Activated CD8-positive, alpha-beta memory T cell treated with anti-CD3 and anti-CD28 coated beads for 4 hours (primary cell): ENCODE measurements at regions not wholly inside any gene's neighbourhood (a gene's known extent, or its start where the extent isn't known, plus 50 kb on each side); places are given as distances from the start of the nearest gene placed in this dataset.

ENCODE experiments used
- DNase-seq, 2 donors: peaks; one replicate each; pipeline ENCODE4 v3.0.0-alpha.2; 2020; ENCODE audit warnings: low read depth in 2 of 2

- no peak for DNase-seq
Observed at GRCh38 chr1:181326348-181326747, 157.0 kb upstream of the CACNA1E start.

GRCh38 chr1:181327796-181328195, 155.5 kb upstream of the CACNA1E start:
- DNase-seq, result no peak

GRCh38 chr1:181334724-181335123, 148.6 kb upstream of the CACNA1E start:
- no peak for DNase-seq

GRCh38 chr1:181335631-181336030, 147.7 kb upstream of the CACNA1E start:
- DNase-seq, result no peak

GRCh38 chr1:181341026-181341632, 142.2 kb upstream of the CACNA1E start:
- no peak for DNase-seq

- no peak for DNase-seq
Observed at GRCh38 chr1:181344091-181344490, 139.2 kb upstream of the CACNA1E start.

GRCh38 chr1:181345146-181345545, 138.2 kb upstream of the CACNA1E start:
- DNase-seq, result no peak

- no peak for DNase-seq
Observed at GRCh38 chr1:181347495-181348390, 135.6 kb upstream of the CACNA1E start.

GRCh38 chr1:181349512-181349911, 133.8 kb upstream of the CACNA1E start:
- DNase-seq, result no peak

- DNase-seq, result no peak
Observed at GRCh38 chr1:181350131-181350530, 133.2 kb upstream of the CACNA1E start.

GRCh38 chr1:181351740-181352139, 131.6 kb upstream of the CACNA1E start:
- no peak for DNase-seq

- DNase-seq, result no peak
Observed at GRCh38 chr1:181352695-181353094, 130.6 kb upstream of the CACNA1E start.

- no peak for DNase-seq
Observed at GRCh38 chr1:181353526-181353925, 129.8 kb upstream of the CACNA1E start.

- DNase-seq, result no peak
Observed at GRCh38 chr1:181354865-181355264, 128.5 kb upstream of the CACNA1E start.

- no peak for DNase-seq
Observed at GRCh38 chr1:181356505-181357340, 126.6 kb upstream of the CACNA1E start.

GRCh38 chr1:181359012-181359411, 124.3 kb upstream of the CACNA1E start:
- no peak for DNase-seq

- no peak for DNase-seq
Observed at GRCh38 chr1:181364801-181365200, 118.5 kb upstream of the CACNA1E start.

GRCh38 chr1:181366910-181367309, 116.4 kb upstream of the CACNA1E start:
- DNase-seq, result no peak

GRCh38 chr1:181369416-181369815, 113.9 kb upstream of the CACNA1E start:
- DNase-seq, result no peak

- DNase-seq, result no peak
Observed at GRCh38 chr1:181383695-181384094, 99.6 kb upstream of the CACNA1E start.

- no peak for DNase-seq
Observed at GRCh38 chr1:181386340-181386739, 97.0 kb upstream of the CACNA1E start.

GRCh38 chr1:181386951-181387350, 96.4 kb upstream of the CACNA1E start:
- no peak for DNase-seq
